T1000 (cell line): ENCODE measurements at regions not wholly inside any gene's neighbourhood (a gene's known extent, or its start where the extent isn't known, plus 50 kb on each side); places are given as distances from the start of the nearest gene placed in this dataset.
"Not testable (repeated sequence)": the region's sequence is repeated elsewhere in the genome, so short reads cannot be mapped to it uniquely, and the experiment has no call there.

Source experiments
- DNase-seq: peaks from one replicate; lab custom pipeline; 2025; ENCODE audit warnings: mixed read lengths; lab: John Stamatoyannopoulos, UW

GRCh38 chr1:228796945-228797344 is 61.7 kb downstream of the RHOU start:
- not testable (repeated sequence) for DNase-seq

GRCh38 chr1:228798035-228798434 is 62.8 kb downstream of the RHOU start:
- DNase-seq, result no peak

- DNase-seq, result no peak
Measured at GRCh38 chr1:228798548-228798947, 63.3 kb downstream of the RHOU start.

- no peak for DNase-seq
Measured at GRCh38 chr1:228799924-228800323, 64.6 kb downstream of the RHOU start.

GRCh38 chr1:228801068-228801467 is 65.8 kb downstream of the RHOU start:
- DNase-seq, result no peak

- no peak for DNase-seq
Measured at GRCh38 chr1:228802386-228803220, 67.3 kb downstream of the RHOU start.

GRCh38 chr1:228803421-228803820 is 68.1 kb downstream of the RHOU start:
- DNase-seq, result no peak

- DNase-seq, result no peak
Measured at GRCh38 chr1:228804173-228804572, 68.9 kb downstream of the RHOU start.

- DNase-seq, result no peak
Measured at GRCh38 chr1:228804640-228805413, 69.5 kb downstream of the RHOU start.

- no peak for DNase-seq
Measured at GRCh38 chr1:228807904-228808605, 72.8 kb downstream of the RHOU start.

- DNase-seq, result no peak
Measured at GRCh38 chr1:228809621-228810394, 74.5 kb downstream of the RHOU start.

- no peak for DNase-seq
Measured at GRCh38 chr1:228810395-228810758, 75.1 kb downstream of the RHOU start.

- DNase-seq, result no peak
Measured at GRCh38 chr1:228810878-228811711, 75.8 kb downstream of the RHOU start.

GRCh38 chr1:228811712-228812305 is 76.5 kb downstream of the RHOU start:
- no peak for DNase-seq

GRCh38 chr1:228812961-228813360 is 77.7 kb downstream of the RHOU start:
- DNase-seq, result no peak

GRCh38 chr1:228814176-228814575 is 78.9 kb downstream of the RHOU start:
- no peak for DNase-seq

GRCh38 chr1:228818296-228818695 is 83.0 kb downstream of the RHOU start:
- no peak for DNase-seq

GRCh38 chr1:228818928-228819630 is 83.8 kb downstream of the RHOU start:
- no peak for DNase-seq

- no peak for DNase-seq
Measured at GRCh38 chr1:228821252-228821651, 86.0 kb downstream of the RHOU start.

- no peak for DNase-seq
Measured at GRCh38 chr1:228823200-228823599, 87.9 kb downstream of the RHOU start.
